Keratinocyte (primary cell): ENCODE measurements at regions not wholly inside any gene's neighbourhood (a gene's known extent, or its start where the extent isn't known, plus 50 kb on each side); places are given as distances from the start of the nearest gene placed in this dataset.

Experiments used
- CTCF ChIP-seq, 3 experiments: IDR thresholded peaks in 1 of 3; conservative IDR thresholded peaks in 1 of 3; optimal IDR thresholded peaks in 1 of 3; 2 replicates in 2 of 3; 3 replicates in 1 of 3; pipeline versions ENCODE3 to v1.5.1; 2011; ENCODE audit warnings: low read length in 3 of 3, mild to moderate bottlenecking in 3 of 3, moderate library complexity in 2 of 3, control low read depth in 1 of 3, inconsistent platforms in 1 of 3; ENCODE audit not compliant: insufficient read depth in 2 of 3; ENCODE audit errors: extremely low read depth in 1 of 3
- EZH2 ChIP-seq: IDR thresholded peaks from one replicate; pipeline ENCODE4 v1.6.1; 2012; ENCODE audit warnings: inconsistent platforms, mild to moderate bottlenecking, low read length, moderate library complexity

GRCh38 chr20:60627751-60628565 lies 624.1 kb upstream of the CDH4 start:
- TF ChIP-seq CTCF (optimal IDR thresholded peaks at IDR 0.05 in 1 of 3, IDR thresholded peaks at IDR 0.05 in 1 of 3, conservative IDR thresholded peaks at IDR 0.05 in 1 of 3; ENCODE audit: extremely low read depth in 1 of 3, insufficient read depth in 2 of 3, low read length in 3 of 3), result peak in 1 of 3 experiments; percentile 11
- no peak for TF ChIP-seq EZH2
